Thyroid gland (tissue), 4 donors: ENCODE measurements at regions not wholly inside any gene's neighbourhood (a gene's known extent, or its start where the extent isn't known, plus 50 kb on each side); places are given as distances from the start of the nearest gene placed in this dataset.
"Not testable (repeated sequence)": the region's sequence is repeated elsewhere in the genome, so short reads cannot be mapped to it uniquely, and the experiment has no call there.

Experiments
- DNase-seq, 2 donors: peaks; one replicate each; pipeline ENCODE4 v3.0.0-alpha.2; 2019
- H3K27ac ChIP-seq, 3 donors: fragments of 200-600 bp; sonication (generic); 1 replicate in 2 of 3; 2 replicates in 1 of 3; pipeline ENCODE4 v1.5.1; 2016 to 2019; ENCODE audit warnings: mild to moderate bottlenecking in 1 of 3, moderate library complexity in 1 of 3
- H3K27me3 ChIP-seq: fragments of 200-600 bp; sonication (generic); one replicate; pipeline ENCODE4 v1.5.1; 2019
- H3K36me3 ChIP-seq, 2 donors: fragments of 200-600 bp; sonication (generic); one replicate each; pipeline ENCODE4 v1.5.1; 2016 to 2019
- H3K4me1 ChIP-seq, 2 donors: fragments of 200-600 bp; sonication (generic); one replicate each; pipeline ENCODE4 v1.5.1; 2017 to 2019
- H3K4me3 ChIP-seq, 3 donors: fragments of 200-600 bp; sonication (generic); replicated peaks in 1 of 3; 1 replicate in 2 of 3; 2 replicates in 1 of 3; pipeline ENCODE4 v1.5.1; 2016; ENCODE audit warnings: mild to moderate bottlenecking in 1 of 3
- H3K9me3 ChIP-seq: fragments of 200-600 bp; sonication (generic); one replicate; pipeline ENCODE4 v1.5.1; 2017
- CTCF ChIP-seq, 6 experiments: fragments of 200-600 bp in 3 of 6; fragments of 450-650 bp in 3 of 6; sonication (generic) in 3 of 6; IDR thresholded peaks; one replicate each; pipeline ENCODE4 v1.5.1; 2016 to 2019; ENCODE audit warnings: antibody characterized with exemption in 6 of 6, mild to moderate bottlenecking in 2 of 6, inconsistent platforms in 1 of 6, moderate library complexity in 1 of 6
- POLR2A ChIP-seq, 2 donors: fragments of 450-650 bp; IDR thresholded peaks; one replicate each; pipeline ENCODE4 v1.6.1; 2017; ENCODE audit warnings: antibody characterized with exemption in 2 of 2, mild to moderate bottlenecking in 2 of 2, moderate library complexity in 1 of 2
- WGBS, 2 donors: methylation state at CpG; one replicate each; pipeline ENCODE4 v1.1.5; 2017; 5-methylcytosine and 5-hydroxymethylcytosine counted together
- intact Hi-C: fragments of 100-400 bp; cut with DNase I; formaldehyde crosslinking; loops from one replicate; pipeline ENCODE4 v1.15.1; 2023

GRCh38 chr2:172307800-172308199 lies 119.6 kb upstream of the ITGA6 start:
- Histone ChIP-seq H3K9me3 (no peaks in the 10 kb centered on the region), H3K36me3 (no peaks in the 10 kb centered on the region), H3K4me3 (no peak overlapping the region), H3K4me1 (peaks cover 0 to 11% of the 10 kb centered on the region in 2 donors), H3K27me3 (no peaks in the 10 kb centered on the region), H3K27ac (no peak overlapping the region)
- TF ChIP-seq CTCF (IDR thresholded peaks at IDR 0.05) (no peak), POLR2A (IDR thresholded peaks at IDR 0.05) (no peak)
- peak; percentile 17 for DNase-seq
- WGBS, 2 donors = 0% methylated on average over 1 of the region's 1 CpG
- intact Hi-C loops = no loop called here

GRCh38 chr2:172308253-172308935 lies 119.0 kb upstream of the ITGA6 start:
- H3K9me3 ChIP-seq = no peaks in the 10 kb centered on the region
- H3K4me3 ChIP-seq = no peak overlapping the region
- WGBS, 2 donors = 77 to 87% methylated on average over 8 to 9 of the region's 9 CpGs
- TF ChIP-seq POLR2A (IDR thresholded peaks at IDR 0.05) (no peak), CTCF (IDR thresholded peaks at IDR 0.05) (no peak)
- H3K4me1 ChIP-seq = peaks cover 0 to 11% of the 10 kb centered on the region in 2 donors
- no peaks in the 10 kb centered on the region for H3K27me3 ChIP-seq
- intact Hi-C loops = no loop called here
- no peaks in the 10 kb centered on the region for H3K36me3 ChIP-seq
- no peak for DNase-seq
- H3K27ac ChIP-seq = peak overlapping the region in 1 of 3 donors; percentile 13

GRCh38 chr2:172311921-172312345 lies 115.5 kb upstream of the ITGA6 start:
- Histone ChIP-seq H3K27ac (no peak overlapping the region), H3K36me3 (no peaks in the 10 kb centered on the region), H3K4me1 (peaks cover 0 to 11% of the 10 kb centered on the region in 2 donors), H3K4me3 (no peak overlapping the region), H3K9me3 (no peaks in the 10 kb centered on the region), H3K27me3 (no peaks in the 10 kb centered on the region)
- peak; percentile 42 to 46 for DNase-seq
- WGBS, 2 donors = 9 to 55% methylated on average over 2 of the region's 2 CpGs
- TF ChIP-seq CTCF (IDR thresholded peaks at IDR 0.05) (no peak), POLR2A (IDR thresholded peaks at IDR 0.05) (no peak)
- intact Hi-C loops = no loop called here

- Histone ChIP-seq H3K4me3 (no peak overlapping the region), H3K9me3 (no peaks in the 10 kb centered on the region), H3K4me1 (peaks cover 0 to 11% of the 10 kb centered on the region in 2 donors), H3K27me3 (no peaks in the 10 kb centered on the region), H3K27ac (no peak overlapping the region), H3K36me3 (no peaks in the 10 kb centered on the region)
- intact Hi-C loops = no loop called here
- 85 to 94% methylated on average over 8 of the region's 8 CpGs for WGBS, 2 donors
- DNase-seq = no peak
- no peak for TF ChIP-seq CTCF (IDR thresholded peaks at IDR 0.05)
Observed at GRCh38 chr2:172313715-172314341, 113.6 kb upstream of the ITGA6 start.

GRCh38 chr2:172315070-172315469 lies 112.3 kb upstream of the ITGA6 start:
- H3K27me3 ChIP-seq, H3K9me3 ChIP-seq, H3K27ac ChIP-seq, H3K36me3 ChIP-seq, intact Hi-C loops, H3K4me3 ChIP-seq, DNase-seq: not testable (repeated sequence)
- 96 to 97% methylated on average over 11 to 16 of the region's 21 CpGs for WGBS, 2 donors
- H3K4me1 ChIP-seq = peaks cover 0 to 11% of the 10 kb centered on the region in 2 donors
